ENCODE measurements at regions not wholly inside any gene's neighbourhood (a gene's known extent, or its start where the extent isn't known, plus 50 kb on each side); places are given as distances from the start of the nearest gene placed in this dataset.

DNA sequence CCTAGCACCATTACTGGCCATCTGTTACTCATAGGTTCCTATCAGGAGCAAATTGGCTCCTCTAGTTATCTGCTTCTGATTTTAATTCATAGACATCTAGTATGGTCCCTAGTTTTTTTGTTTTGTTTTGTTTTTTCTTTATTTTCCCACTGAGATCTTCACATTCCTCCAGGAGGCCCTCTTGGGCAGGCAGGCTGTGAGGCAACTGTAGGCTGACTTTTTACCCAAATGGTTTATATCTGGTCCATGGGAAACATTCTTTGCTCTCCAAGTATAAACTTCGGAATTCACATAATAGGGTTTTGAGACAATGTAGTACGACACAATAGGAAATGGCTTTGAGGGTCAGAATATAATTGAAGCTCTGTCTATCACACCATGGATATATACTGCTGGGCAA lies 250.9 kb upstream of the DAB2 start:
- TF ChIP-seq, protein P1, sequence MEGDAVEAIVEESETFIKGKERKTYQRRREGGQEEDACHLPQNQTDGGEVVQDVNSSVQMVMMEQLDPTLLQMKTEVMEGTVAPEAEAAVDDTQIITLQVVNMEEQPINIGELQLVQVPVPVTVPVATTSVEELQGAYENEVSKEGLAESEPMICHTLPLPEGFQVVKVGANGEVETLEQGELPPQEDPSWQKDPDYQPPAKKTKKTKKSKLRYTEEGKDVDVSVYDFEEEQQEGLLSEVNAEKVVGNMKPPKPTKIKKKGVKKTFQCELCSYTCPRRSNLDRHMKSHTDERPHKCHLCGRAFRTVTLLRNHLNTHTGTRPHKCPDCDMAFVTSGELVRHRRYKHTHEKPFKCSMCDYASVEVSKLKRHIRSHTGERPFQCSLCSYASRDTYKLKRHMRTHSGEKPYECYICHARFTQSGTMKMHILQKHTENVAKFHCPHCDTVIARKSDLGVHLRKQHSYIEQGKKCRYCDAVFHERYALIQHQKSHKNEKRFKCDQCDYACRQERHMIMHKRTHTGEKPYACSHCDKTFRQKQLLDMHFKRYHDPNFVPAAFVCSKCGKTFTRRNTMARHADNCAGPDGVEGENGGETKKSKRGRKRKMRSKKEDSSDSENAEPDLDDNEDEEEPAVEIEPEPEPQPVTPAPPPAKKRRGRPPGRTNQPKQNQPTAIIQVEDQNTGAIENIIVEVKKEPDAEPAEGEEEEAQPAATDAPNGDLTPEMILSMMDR (IDR thresholded peaks at IDR 0.05), result no peak
- TF ChIP-seq POLR2A (IDR thresholded peaks at IDR 0.05), result no peak

Data from heart left ventricle (tissue), 13 donors.